ENCODE measurements at regions not wholly inside any gene's neighbourhood (a gene's known extent, or its start where the extent isn't known, plus 50 kb on each side); places are given as distances from the start of the nearest gene placed in this dataset.

GRCh38 chr2:11057031-11057430 is 98.2 kb upstream of the SLC66A3 start:
- TF ChIP-seq POLR2AphosphoS5 (IDR thresholded peaks at IDR 0.05; ENCODE audit: low read depth, low read length) (no peak), TAF1 (IDR thresholded peaks at IDR 0.05; ENCODE audit: low read depth, low read length) (no peak)
